HG02981 (cell line): ENCODE measurements at regions not wholly inside any gene's neighbourhood (a gene's known extent, or its start where the extent isn't known, plus 50 kb on each side); places are given as distances from the start of the nearest gene placed in this dataset.
"Not testable (repeated sequence)": the region's sequence is repeated elsewhere in the genome, so short reads cannot be mapped to it uniquely, and the experiment has no call there.

Source experiments
- ATAC-seq: cut with Tn5 transposase; IDR thresholded peaks from one replicate; pipeline ENCODE4 v1.9.1; 2021; ENCODE audit warnings: mild to moderate bottlenecking, moderate library complexity; ENCODE audit not compliant: unreplicated experiment

DNA sequence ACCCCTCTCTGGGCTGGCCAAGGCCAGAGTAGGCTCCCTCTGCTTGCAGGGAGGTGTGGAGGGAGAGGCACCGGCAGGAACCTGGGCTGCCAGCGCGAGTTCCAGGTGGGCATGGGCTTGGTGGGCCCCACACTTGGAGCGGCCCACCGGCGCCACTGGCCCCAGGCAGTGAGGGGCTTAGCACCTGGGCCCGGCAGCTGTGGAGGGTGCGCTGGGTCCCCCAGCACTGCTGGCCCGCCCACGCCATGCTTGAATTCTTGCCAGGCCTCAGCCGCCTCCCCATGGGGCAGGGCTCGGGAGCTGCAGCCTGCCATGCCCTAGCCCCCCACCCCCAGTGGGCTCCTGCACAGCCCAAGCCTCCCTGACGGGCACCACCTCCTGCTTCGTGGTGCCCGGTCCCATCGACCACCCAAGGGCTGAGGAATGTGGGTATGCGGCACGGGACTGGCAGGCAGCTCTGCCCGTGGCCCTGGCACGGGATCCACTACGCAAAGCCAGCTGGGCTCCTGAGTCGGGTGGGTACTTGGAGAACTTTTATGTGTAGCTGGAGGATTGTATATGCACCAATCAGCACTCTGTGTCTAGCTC lies 1648.0 kb downstream of the OLFM4 start:
- ATAC-seq: no peak

GRCh38 chr13:54682184-54682583 lies 1653.6 kb downstream of the OLFM4 start:
- ATAC-seq: no peak

- ATAC-seq: no peak
Observed at GRCh38 chr13:54687173-54687572, 1658.6 kb downstream of the OLFM4 start.

DNA sequence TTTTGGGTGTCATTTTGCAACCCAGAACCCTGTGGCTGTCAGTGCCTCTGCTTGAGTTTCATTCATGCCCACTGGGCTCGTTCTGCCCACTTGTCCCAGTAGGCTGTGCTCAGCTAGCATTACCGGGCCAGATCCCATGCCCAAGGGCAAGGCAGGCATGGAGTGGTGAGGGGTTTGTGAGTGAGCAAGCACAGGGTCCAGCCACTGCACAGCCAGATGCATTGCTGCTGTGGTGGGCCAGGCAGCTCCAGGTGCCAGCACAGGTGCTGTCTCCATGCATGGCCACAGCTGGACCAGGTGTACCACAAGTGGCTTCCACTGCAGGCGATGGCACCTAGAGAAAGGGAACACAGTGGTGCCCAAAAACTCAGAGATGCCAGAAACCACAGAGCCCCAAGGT lies 1671.2 kb downstream of the OLFM4 start:
- no peak for ATAC-seq

DNA sequence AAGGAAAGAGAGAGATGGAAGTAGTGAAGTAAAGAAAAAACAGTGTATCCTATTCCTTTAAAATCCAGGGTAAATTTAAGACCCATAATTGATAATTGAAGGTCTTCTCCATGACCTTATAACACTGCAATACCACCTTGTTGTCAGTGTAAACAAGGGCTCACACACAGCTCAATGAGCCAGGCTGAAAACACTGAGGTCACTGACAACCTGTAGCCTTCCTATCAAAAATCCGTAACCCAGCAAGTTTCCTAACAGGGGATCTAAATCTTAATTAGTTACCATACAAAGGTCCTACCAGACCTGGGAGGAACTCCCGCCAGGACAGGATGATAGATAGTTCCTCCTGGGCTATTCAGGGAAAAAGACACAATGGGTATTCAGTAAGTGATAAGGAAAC lies 1677.1 kb downstream of the OLFM4 start:
- no peak for ATAC-seq

DNA sequence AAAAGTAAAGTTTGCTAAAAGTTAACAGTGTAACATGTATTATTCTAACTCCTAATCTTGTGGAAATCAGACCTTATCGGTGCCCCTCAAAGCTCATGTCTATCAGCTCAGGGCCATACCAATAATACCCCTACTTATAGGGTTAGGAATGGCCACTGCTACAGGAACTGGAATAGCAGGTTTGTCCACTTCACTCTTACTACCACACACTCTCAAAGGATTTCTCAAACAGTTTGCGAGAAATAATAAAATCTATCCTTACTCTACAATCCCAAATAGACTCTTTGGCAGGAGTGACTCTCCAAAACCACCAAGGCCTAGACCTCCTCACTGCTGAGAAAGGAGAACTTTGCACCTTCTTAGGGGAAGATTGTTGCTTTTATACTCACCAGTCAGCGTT lies 1677.7 kb downstream of the OLFM4 start:
- no peak for ATAC-seq

DNA sequence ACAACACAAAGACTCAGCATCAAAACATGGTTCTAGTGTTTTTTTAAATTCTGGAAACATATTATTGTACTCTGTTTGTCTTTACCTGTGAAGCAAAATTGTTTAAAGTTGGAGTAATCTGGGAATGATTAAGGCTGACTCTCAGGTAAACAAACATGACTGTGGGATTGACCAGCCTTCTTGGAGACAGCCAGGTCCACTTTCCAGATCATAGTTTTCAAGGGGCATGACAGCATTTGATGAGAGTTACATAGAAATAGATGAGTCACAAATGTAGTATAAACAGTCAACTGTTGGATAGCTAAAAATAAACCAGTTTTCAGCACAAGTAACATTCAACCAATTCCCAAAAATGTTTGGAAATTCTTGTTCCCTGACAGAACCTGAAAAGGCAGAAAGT lies 1680.9 kb downstream of the OLFM4 start:
- ATAC-seq: no peak

DNA sequence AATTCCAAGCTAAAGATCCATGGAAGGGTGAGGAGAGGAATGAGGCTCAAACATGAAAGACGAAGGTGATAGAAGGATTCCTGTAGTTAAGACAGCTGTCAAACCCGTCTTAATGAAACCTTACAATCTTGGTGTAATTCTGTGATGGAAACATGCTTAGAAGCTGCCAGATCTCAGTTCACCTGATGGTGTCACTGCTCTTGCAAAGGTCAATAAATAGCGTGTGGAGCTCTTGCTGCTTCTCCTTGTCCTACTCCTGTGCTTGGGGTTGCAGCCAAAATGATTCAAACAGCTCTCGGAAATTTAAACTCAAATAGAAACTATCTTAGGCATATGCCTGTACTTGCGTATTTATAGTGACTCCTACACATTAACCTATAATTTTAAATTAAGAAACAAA lies 1705.0 kb downstream of the OLFM4 start:
- ATAC-seq: no peak

DNA sequence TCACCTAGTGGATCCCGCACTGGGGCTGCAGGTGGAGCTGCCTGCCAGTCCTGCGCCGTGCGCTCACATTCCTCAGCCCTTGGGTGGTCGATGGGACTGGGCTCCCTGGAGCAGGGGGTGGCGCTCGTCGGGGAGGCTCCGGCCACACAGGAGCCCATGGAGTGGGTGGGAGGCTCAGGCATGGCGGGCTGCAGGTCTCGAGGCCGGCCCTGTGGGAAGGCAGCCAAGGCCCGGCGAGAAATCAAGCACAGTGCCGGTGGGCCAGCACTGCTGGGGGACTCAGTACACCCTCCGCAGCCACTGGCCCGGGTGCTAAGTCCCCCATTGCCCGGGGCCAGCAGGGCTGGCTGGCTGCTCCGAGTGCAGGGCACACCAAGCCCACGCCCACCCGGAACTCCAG lies 1708.6 kb downstream of the OLFM4 start:
- not testable (repeated sequence) for ATAC-seq

GRCh38 chr13:54742984-54743383 lies 1714.4 kb downstream of the OLFM4 start:
- ATAC-seq: no peak

- ATAC-seq: no peak
Observed at GRCh38 chr13:54744747-54745146, 1716.1 kb downstream of the OLFM4 start.

DNA sequence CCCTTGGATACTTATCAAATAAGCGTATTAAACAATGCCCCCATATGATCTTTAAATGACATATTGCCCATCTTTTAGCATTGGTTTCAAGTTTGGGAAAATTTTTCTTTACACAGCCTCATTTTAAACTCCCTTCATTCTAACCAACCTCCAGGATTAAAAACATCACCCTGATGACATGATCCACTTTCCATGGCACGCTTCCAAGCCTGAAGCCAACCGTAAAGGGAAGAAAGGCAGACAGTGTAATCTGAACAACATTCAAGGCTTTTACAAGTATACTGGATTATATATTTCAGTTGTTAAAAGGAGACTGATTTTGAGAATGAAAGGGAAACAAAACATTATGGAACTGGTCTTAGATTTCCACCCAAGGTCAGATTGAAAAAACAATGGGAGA lies 1721.9 kb downstream of the OLFM4 start:
- no peak for ATAC-seq

DNA sequence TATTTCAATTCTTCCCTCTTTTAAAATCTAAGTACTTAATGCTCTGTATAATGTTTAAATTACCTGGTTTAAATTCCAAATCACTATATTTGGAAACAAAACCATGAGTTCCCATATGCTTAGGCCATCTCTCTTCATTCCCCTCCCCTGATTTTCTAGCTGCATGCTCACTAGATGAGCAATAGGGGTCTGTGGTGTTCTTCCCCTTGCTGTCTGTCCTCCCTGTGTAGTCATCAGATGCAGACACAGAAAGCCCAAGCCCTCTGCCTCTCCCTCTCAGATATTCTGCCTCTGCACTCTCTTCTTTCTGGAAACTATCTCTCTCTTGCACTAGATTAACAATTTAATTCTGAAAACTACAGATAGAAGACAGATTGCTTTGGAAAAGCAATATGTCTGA lies 1730.2 kb downstream of the OLFM4 start:
- no peak for ATAC-seq

GRCh38 chr13:54768214-54768613 lies 1739.6 kb downstream of the OLFM4 start:
- no peak for ATAC-seq

DNA sequence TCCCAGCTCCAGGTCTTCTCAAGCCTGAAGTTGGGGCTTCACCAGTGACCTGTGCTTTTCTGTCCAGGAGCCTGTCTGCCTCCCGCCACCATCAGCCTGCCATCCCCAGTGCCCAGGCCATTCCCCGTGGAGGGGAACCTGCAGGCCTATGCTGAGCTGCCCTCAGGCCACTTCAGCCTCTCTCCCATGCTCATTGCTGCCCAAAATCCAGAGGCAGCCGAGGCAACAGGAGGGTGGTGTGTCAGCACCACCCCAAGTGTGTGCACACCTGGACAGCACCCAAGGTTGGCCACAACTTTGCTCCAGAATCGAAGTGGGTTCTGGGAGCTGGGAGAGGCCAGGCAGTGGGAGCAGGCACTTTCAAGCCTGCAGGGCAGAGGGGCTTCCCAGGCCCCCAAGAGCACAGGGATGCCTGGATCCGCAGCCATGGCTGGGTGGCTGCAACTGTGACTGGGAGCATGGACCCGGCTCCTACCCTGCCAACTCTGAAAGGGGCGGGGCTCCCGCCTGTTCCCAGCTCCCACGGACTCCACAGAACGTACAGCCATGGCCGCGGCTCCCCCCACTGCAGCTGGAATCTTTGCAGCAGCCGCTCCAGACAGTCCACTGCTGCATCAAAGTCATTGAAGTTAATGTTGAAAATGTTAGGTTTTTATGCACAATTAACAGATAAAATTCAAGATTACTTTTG lies 1747.0 kb downstream of the OLFM4 start:
- ATAC-seq: no peak

- no peak for ATAC-seq
Observed at GRCh38 chr13:54787754-54788153, 1759.1 kb downstream of the OLFM4 start.

DNA sequence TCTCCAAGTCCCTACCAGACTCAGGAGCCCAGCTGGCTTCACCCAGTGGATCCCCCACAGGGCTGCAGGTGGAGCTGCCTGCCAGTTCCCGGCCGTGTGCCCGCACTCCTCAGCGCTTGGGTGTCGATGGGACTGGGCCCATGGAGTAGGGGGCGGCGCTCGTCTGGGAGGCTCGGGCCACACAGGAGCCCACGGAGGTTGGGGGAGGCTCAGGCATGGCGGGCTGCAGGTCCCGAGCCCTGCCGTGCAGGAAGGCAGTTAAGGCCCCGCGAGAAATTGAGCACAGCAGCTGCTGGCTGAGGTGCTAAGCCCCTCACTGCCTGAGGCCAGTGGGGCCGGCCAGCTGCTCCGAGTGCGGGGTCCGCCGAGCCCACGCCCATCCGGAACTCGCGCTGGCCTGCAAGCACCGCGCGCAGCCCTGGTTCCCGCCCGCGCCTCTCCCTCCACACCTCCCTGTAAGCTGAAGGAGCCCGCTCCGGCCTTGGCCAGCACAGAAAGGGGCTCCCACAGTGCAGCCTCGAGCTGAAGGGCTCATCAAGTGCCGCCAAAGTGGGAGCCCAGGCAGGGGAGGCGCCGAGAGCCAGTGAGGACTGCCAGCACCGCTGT lies 1771.1 kb downstream of the OLFM4 start:
- ATAC-seq: no peak

GRCh38 chr13:54802226-54802625 lies 1773.6 kb downstream of the OLFM4 start:
- no peak for ATAC-seq

DNA sequence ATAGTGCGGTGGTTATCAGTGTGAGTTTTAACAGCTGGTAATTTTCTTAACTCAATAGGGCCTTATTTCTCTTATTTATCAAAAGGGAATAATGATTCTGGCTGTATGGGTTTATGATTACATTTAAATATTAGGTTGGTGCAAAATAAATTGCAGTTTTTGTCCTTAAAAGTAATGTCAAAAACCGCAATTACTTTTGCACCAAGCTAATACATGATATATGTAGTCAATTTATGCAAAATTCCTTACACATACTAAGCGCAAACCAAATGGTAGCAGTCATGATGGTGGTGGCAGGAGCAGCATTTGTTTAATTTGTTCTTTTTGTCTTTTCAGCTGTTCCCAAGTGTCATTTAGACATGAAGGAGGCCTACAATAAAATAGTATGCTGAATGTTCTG lies 1777.1 kb downstream of the OLFM4 start:
- ATAC-seq: no peak

- not testable (repeated sequence) for ATAC-seq
Observed at GRCh38 chr13:54821938-54822470, 1793.4 kb downstream of the OLFM4 start.

DNA sequence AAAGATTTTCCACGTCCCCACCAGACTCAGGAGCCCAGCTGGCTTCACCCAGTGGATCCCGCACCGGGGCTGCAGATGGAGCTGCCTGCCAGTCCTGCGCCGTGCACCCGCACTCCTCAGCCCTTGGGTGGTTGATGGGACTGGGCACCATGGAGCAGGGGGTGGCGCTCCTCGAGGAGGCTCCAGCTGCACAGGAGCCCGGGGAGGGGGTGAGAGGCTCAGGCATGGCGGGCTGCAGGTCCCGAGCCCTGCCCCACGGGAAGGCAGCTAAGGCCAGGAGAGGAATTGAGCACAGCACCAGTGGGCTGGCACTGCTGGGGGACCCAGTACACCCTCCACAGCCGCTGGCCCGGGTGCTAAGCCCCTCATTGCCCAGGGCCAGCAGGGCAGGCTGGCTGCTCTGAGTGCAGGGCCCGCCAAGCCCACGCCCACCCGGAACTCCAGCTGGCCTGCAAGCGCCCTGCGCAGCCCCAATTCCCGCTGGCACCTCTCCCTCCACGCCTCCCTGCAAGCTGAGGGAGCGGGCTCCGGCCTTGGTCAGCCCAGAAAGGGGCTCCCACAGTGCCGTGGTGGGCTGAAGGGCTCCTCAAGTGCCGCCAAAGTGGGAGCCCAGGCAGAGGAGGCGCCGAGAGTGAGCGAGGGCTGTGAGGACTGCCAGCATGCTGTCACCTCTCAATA lies 1800.9 kb downstream of the OLFM4 start:
- not testable (repeated sequence) for ATAC-seq

DNA sequence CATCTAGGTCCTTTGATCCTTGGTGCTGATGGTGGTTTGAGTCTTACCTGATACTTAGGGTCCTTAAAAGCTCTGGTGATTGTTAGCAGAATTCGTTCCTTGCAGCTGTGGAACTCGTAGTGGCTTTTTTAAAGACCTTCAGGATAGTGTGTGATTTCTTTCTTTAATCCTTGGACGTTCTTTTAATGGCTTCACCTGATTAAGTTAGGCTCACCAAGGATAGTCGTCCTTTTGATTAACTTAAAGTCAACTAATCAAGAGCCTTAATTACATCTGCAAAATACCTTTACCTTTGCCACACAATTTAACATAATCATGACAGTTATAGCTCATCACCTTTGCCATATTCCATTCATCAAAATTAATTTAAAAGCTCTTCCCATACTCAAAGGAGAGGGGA lies 1807.7 kb downstream of the OLFM4 start:
- no peak for ATAC-seq
